HG03378 (cell line): ENCODE measurements at regions not wholly inside any gene's neighbourhood (a gene's known extent, or its start where the extent isn't known, plus 50 kb on each side); places are given as distances from the start of the nearest gene placed in this dataset.

ENCODE experiments used
- ATAC-seq: cut with Tn5 transposase; IDR thresholded peaks from one replicate; pipeline ENCODE4 v1.9.1; 2021; ENCODE audit warnings: mild to moderate bottlenecking, moderate library complexity; ENCODE audit not compliant: unreplicated experiment

DNA sequence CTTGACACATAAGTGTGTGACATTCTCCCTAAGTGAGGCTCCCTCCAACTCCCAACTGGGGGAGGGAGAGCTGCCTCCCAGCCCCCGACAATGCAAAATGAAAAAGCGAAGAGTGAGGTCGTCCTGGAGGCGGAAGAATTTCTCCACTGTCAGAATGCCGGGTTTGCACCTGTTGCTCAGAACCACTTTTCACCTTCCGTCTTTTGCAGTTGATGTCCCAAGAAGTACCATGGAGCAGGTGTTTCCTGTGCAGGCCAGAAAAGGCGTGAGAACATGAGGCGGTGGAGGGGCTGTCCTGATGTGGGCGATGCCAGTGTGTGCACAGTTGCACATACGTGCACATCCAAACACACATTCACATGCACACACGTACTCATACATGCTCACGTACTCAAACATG lies 158.6 kb upstream of the AJAP1 start:
- ATAC-seq = no peak

DNA sequence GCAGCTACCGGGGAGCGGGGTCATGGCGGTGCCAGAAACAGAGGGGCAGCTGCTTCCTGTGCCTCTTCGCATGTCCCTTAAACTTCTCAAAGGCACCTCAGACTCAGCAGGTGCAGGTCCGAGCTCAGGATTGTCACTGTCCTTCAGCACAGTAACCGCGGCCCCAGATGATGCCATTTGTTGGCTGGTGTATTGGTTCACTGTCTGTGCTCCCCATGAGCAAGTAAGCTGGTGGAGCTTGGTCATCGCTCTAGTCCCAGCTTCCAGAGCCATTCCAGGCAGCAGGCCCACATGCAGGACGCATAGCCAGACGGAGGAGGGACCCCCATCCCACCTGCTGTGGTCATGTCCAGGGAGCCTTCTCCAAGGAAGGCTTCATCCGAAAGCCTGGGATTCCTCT lies 154.0 kb upstream of the AJAP1 start:
- ATAC-seq = no peak

DNA sequence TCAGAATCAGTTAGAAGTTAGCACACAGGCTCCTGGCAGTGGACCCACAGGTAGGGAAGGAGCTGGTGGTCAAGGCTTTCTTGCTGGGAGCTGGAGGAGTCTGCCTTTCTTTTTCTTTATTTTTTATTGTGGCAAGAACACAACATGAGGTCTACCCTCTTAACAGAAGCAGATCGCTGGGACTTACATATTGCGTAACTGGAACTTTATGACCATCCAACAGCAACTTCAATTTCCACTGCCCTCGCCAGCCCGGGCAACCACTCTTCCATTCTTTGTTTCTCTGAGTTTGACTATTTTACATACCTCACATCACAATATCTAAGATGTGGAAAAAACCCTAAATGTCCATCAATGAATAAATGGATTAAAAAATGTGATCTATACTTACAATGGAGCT lies 147.8 kb upstream of the AJAP1 start:
- no peak for ATAC-seq

DNA sequence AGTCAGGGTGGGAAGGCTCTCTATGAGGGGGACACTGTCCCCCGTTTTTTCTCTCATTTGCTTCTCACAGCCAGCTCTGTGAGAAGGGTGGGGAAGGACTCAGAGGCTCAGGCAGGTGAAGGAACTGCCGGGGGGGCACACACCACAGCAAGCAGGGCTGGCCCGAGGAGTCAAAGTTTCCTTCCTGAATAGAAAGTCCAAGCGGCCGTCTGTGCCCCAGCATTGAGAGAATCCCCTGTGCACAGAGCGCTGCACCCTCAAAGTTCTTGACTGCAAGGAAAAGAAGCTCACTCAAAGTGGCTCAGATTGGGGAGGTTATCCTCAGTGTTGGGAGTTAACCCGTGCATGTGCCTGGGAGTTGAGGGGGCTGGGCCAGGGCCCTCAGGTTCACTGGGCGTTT lies 145.2 kb upstream of the AJAP1 start:
- no peak for ATAC-seq

DNA sequence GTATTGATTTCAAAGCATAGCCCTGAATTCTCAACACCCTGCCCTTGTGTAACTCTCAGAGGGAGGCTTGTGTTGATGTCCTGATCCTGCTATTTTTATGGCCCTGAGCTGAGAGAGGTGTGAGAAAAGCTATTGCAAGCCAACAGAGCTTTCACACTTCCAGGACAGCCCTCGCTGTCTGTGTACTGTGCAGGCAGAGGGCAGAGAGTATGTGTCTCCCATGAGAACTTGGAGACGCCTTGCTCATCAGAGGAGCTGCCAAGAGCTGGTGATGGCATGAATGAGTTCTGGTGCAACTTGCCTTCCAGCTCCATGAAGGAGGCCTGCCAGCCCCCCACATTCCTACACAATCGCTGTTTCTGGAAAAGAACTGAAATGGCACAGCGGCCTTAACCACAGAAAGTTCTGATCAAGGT lies 144.1 kb upstream of the AJAP1 start:
- ATAC-seq = no peak

DNA sequence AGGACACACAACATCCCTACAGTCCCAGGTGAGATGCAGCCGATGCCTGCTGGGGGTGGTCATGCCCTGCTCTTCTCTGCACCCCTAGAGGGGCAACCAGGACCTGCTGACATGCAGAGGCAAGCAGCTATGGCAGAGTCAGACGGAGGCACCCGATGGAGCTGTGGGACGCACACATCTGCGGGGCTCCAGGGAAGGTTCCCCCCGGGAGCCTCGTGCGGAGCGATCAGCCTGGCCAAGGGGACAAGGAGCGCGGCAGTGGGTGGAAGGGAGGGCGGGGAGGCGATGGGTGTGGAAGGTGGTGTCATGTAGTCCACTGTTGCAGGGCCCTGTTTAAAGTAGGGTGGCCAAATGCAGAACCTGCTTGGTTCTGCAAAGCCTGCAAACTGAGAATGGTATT lies 143.0 kb upstream of the AJAP1 start:
- no peak for ATAC-seq

DNA sequence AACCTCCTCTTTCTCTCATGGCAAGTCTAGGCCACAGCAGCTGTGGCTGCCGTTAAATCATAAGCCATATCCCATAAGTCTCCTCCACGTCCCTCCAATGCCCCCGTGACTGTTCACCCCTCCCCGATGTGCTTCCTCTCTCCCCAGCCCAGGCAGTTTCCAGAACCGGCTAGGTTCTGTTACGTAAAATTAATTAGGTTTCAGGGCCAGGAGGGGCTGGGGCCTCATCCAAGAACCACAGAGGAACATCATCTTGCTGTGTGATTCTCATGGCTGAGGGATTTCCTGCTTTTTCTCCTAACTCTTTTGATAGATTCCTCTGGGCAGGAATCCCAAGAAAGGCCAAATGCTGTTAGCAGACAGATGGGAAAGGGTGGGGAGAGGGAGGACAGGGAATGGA lies 141.8 kb upstream of the AJAP1 start:
- no peak for ATAC-seq

DNA sequence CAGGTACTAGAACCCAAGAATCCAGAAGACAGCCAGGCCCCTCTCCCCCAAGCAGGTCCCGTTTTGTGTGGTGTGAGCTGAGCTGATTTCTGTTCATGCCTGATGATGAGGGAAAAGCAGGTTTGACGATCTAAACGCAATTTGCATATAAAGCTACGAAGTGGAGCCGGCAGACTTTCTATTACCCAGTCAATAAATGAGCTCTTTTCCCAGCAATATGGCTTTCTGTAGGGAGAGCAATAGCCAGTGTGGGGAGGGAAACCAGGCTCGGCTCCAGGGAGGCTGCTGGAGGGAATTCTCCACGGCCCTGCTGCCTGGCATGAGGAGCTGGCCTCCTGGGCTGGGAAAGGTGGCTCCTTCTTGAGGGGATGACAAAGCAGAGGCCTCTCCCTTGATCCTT lies 140.7 kb upstream of the AJAP1 start:
- no peak for ATAC-seq

DNA sequence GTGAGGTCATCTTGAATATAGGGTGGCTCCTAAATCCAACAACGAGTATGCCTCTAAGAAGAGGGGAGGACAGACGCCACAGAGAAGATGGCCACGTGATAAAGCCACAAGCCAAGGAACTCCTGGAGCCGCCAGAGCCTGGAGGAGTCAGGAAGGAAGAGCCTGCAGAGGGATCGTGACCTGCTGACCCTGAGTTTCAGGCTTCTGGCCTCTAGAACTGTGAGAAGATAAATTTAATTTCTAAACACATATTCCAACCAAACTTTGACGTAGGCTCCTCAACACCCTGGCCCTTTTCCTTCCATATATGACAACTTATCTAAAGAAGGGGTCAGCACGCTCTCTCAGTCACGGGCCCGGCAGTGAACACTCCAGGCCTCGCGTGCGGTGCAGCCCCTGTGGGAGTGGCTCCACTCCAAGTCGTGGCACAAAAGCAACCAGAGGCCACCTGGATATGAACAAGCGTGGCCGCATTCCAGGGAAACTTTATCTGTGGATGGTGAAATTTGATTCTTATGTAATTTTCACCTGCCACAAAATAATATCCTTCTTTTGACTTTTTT lies 138.6 kb upstream of the AJAP1 start:
- ATAC-seq = no peak

DNA sequence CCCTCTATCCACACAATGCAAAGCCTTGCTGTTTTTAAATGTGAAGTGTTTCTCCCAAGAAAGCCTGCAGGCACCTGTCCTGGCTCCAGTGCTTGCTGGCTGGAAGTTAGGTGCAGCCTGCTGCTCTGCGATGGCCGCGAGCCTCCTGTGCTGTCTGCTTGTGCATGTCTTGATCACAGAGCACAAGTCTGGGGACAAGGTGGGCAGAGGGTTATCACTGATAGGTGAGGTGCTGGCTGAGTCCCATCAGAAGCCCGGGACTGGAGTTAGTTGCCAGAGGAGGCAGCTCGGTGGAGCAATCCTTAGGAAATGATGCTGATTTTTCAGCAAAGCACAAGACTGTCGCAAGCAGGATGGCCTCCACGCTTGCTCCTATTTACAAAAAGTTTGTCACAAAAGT lies 137.8 kb upstream of the AJAP1 start:
- ATAC-seq = no peak

DNA sequence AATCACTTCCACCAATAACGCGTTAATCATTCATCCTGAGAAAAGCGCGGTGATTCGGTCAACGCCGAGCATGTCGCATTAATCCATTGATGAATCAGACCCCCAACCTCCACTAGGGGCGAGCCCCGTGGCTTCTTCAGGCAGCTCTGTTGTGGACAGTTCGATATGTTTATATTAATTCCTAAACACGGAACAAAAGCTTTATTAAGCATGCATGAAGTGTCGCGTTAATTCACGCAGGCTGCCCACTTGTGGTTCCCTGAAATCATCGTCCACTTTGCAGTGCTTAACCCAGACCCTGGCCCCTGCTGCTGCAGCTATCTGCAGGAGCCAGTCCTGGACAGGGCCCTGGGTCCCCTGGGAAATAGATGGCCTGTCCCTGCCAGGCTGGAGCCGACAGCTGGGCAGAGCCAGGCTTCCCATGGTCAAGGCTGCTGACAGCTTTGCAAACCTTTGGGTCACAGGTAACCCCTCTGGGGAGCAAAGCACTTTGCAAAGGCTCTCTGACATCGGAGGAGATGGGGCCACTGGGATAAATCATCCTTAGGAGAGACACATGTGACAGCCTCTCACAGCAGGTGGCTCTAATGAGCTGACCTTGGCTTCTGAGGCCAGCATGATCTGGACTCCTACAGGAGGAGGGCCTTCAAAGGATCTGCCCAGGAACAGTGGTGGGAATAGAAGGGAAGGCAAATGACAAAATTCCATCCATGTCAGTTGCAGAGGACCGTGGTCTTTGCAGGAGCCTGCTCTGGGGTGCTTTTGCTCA lies 137.0 kb upstream of the AJAP1 start:
- no peak for ATAC-seq

DNA sequence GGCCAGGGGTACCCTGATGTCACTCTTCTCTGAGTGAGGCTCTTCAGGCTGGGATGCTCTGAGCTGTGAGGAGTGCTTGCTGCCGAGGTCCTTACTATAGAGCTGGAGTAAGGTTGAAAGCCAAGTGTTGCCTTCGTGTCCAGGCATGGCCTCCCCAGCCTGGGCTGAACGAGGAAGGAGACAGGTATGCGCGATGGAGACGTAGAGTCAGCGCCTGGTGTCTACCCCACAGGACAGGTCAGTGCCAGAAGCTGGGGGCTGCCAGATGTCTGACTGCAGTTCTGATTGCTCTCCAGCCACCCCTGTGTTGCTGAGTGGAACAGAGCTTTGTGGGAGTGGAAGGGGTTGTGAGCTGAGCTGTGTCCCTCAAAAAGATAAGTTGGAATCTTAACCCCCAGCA lies 135.8 kb upstream of the AJAP1 start:
- ATAC-seq = no peak

DNA sequence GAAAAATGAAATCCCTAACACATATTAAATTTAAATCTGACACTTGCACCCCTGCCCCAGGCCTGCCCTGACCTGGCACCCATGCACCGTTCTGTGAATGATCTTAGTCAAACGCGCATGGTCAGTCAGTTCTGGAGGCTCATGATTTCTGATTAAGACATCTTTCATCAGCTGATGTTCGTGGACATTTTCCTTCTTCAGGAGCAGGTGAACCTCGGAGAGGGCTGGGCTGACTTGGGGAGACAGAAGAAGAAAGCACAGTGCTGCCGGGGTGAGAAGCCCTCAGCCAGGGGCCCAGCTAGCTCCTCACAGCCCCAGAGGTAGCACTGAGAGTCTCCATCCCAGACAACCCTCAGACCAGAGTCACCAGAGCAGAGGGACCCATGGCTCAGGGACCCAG lies 134.5 kb upstream of the AJAP1 start:
- no peak for ATAC-seq

DNA sequence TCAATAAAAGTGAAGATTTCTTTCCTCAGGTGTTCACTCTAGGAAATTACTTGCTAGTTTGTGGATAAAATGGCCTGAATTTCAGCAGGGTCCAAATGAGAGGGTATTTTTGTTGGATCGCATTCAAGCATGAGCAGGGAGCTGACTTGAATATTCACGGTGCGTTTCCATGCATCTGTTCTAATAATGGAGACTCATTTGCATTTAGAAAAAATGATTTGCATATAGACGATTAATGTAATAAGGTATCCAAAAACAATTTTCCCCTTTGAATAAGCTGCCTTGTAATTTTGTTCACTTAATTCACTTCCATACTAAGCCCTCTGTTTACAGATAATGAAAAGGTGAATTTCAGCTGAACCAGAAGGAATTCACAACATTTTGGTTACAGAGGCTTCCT lies 130.9 kb upstream of the AJAP1 start:
- ATAC-seq = no peak

DNA sequence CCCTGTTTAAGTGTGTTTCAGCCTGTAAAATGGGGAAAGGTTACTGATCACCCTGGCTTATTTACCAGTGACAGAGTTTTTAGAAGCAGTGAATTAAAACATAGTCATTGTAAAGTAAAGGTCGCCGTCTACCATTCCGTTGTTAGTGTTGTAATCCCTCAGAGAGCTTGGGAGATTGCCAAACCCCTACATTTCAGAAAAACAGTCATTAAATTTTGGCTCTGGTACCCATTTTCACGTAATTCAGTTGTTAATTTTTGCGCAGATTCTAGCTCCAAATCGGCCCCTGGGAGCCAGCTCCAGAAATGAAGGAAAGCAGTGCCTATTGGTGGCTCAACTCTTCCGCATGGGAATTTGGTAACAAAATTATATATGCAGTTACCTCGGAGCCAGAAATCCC lies 127.7 kb upstream of the AJAP1 start:
- ATAC-seq = no peak

DNA sequence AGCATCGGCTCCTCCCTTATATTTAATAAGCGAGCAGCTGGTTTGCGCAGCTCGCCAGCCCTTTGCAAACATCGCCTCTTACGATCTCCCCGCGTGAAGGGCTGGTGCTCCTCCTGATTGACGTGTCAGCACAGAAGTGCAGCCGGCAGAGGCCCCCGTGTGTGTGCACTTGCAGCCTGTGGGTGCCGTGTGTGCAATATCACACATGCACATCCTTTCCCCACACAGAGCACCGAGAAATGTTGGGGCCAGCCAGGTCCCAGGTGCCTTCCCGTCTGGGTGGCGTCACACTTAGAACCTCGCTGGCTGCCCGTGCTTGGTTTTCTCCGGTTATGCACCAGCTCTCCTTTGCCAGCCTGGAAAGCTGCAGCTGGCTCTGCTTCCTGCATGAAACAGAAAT lies 126.6 kb upstream of the AJAP1 start:
- ATAC-seq = no peak

DNA sequence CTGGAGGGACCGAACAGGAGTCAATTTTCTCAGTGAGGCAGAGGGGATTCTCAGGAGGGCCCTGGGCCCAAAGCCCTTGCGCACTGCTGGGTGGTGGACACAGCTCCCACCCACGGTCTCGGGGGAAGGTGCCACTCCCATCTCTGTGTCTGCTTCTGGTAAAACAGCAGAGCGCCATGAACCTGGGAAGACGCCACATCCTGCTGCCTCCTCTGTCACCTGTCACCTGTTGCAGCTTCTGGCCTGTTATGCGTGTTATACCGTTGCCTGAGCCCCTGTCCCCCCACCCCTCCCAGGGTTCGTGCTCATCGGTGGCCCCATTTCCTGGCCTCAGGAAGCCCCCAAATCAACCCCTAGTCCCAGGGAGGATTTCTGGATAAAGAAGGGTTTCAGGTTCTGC lies 125.8 kb upstream of the AJAP1 start:
- ATAC-seq = no peak

DNA sequence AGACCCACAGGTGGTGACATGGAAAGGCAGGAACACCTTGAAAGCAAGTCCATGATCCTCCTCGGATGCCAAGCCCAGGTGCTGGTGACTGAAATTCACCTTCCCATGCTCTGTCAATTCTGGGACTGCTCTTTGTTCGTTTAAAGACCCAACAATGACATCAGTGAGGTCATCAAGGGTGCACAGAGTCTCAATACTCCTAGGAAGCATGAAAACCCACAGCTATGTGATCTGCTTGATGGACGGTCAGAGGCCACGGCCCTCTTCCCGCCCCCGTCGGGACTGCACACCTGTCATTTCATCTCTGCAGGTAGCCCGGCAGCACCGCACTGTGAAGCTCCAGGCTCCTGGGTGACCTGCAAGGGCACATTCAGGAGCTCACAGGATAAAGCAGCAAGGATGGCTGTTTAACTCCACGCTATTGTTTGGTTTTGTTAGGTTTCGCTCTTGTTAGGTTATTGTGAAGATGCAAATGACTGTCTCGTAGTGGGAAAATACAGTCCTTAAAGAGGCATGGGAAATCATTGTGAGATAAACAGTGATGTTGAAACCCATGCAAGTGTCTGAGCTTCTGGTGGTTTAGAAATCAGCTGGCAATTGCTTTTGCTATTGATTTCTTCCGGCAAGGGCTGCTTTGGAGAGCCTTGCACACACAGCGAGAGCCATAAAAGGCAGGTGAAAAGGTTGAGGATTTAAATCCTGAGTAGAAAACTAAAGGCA lies 124.8 kb upstream of the AJAP1 start:
- no peak for ATAC-seq

DNA sequence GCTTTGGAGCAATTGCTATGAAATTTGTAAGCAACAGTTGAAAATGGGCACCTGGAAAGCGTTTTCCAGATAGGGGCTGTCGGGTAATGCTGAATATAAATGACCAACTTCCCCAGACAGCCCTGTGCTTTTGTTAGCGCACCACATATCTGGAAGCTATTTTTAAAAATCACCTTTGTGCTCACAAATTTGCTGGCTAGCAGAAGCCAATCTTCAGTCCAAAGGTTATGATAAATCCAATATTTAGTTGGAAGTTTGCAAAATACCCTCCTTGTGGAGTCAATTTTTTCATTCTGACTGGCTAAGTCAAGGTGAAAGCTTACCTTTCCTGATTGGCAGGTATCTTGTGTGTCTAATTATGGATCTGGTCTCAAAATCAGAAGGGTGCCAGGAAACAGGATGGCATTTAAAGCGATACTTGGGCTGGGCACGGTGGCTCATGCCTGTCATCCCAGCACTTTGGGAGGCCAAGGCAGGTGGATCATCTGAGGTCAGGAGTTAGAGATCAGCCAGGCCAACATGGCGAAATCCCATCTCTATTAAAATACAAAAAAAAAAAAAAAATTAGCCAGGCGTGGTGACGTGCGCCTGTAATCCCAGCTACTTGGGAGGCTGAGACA lies 124.1 kb upstream of the AJAP1 start:
- no peak for ATAC-seq

DNA sequence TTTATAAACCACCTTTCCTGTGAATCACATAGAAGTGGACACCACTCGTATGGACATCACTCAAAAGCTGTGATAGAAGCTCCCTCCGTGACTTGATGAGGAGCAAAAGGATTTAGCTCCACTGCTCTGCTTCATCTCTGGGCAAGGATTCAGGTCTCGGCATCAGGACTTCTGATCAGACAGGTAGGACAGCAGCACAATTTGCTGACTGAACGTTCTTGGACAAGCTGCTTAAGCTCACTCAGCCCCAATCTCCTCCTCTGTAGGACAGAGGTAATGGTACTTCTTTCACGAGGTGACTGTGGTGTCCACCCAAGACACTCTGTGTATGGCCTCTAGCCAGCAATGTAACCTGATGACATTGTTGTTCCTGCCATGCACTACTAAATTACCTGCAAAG lies 122.6 kb upstream of the AJAP1 start:
- ATAC-seq = no peak

DNA sequence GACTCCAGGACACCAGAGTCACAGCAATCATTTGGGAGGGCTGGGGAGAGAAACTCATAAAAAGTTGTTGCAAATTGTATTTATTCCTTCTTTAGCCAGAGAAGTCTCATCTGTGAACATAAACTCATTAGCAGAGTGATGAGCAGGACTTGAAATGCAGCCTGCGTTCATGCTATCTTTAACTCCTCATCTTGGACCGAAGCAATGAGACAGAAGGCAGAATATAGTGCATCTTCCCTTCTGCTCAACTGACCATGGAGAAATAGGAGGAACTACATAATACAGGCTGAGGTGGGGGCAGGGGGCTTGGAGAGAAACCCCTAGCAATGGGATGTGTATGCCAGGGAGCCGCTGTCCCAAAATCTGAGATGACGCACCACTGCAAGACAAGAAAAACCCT lies 121.8 kb upstream of the AJAP1 start:
- no peak for ATAC-seq

DNA sequence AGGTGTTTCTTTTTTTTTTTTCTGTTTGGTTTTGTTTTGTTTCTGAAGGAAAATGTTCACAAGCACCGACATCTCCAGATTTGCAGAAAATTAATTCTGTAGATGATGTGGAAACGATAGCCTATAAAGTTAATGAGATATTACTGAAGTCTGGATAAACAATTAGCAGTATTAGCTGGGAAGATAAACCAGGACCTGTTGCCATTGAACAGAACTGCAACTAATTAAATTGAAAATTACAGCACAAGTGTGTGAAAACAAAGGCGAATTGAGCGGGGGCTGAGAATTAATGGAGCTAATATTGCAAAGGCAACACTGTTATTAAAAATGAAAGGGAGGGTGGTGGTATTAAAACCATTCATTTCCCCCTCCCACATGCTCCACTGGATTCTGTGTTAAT lies 107.5 kb upstream of the AJAP1 start:
- ATAC-seq = no peak
